D341Med (cell line): ENCODE measurements at regions not wholly inside any gene's neighbourhood (a gene's known extent, or its start where the extent isn't known, plus 50 kb on each side); places are given as distances from the start of the nearest gene placed in this dataset.

ENCODE experiments used
- DNase-seq: peaks from one replicate; pipeline ENCODE4 v3.0.0; 2012; ENCODE audit warnings: low spot score

DNA sequence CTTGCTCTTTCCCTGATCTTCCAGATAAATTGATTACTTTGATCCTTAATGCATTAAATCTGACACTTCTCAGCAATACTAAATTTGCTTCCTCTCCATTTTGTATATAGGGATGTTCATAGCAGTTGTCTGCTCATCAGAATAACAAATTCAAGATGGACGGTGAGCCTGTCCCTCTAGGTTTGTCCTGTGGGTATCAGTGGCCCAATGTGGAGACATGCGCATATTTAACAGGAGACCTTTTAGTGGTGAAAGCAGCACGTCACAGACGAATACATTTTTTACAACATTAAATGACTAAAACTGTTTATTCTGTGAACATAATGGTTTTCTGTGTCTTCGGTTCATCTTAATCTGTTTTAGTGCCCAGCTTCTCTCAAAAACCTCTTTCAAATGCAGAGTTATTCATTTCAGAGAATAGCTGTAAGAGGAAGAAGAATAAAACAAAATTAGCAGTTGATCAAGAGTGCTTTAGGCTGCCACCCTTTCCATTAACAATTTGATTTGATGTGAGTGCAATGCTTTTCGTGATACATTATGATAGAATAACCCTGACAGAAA, 1970.4 kb upstream of the WWC1 start:
- DNase-seq, result no peak

DNA sequence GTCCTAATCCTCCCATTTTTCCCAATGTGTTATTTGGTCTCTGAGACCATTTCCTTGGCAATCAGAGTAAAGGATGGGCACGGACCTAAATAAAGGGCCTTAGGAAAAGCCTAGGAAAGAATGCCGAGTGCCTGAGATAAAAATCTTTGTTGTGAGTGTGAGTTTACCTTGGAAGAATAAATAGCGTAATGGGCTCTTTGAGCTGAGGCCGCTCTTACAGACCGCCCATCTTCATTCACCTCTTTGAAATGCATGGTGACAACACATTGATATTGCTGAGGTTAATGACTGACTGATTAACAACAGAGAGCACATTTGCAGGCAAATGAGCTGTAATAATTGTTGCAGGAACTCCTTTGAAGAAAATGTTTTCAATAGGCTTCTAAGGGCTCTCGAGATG, 1967.1 kb upstream of the WWC1 start:
- no peak for DNase-seq

DNA sequence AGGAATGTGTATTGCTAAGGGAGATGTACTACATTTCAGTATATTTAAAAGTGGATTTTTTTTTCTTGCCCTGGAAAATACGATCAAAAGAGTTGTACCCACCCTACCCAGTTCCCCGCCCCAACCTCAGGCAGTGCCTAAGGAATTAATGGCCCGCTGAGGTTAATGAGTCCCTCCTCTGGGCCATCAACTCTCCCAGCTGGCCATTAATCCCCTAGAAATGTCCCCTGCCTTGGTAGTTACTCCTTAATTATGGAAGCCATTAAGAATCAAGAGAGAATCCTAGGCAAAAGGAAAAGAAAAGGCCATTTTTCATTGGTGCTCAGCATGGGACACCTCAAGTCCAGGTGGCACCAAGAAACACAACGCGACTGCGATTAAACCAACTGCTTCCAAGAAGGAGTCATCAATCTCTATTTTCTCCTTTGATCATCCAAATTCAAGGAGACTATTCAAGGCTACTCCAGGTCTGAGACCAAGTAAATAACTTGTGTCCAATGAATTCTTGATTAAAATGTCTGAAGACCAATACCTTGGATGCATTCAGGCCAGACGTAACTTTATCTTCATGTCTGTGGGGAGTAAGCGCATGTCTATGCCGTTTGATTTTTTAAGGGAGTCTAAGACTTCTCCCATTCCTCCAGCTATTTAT, 1962.2 kb upstream of the WWC1 start:
- no peak for DNase-seq

DNA sequence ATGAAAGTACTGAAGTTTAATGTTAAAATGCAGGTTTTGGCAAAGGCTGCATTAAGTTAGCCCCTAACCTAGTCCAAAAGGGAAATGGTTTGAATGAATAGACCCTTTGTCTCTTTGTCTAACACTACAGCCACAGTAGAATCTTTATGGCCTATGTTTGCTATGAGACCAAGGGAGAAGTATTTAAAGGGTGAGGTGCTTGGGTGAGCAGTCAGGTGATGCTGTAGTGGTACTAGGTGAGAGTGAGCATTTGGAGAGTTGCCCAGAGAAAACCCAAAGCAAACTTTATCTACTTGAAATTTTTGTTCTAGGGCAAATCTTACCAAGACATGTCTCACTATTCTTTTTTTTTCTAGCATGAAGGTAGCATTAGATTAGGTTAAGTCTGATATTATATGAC, 1961.4 kb upstream of the WWC1 start:
- no peak for DNase-seq

DNA sequence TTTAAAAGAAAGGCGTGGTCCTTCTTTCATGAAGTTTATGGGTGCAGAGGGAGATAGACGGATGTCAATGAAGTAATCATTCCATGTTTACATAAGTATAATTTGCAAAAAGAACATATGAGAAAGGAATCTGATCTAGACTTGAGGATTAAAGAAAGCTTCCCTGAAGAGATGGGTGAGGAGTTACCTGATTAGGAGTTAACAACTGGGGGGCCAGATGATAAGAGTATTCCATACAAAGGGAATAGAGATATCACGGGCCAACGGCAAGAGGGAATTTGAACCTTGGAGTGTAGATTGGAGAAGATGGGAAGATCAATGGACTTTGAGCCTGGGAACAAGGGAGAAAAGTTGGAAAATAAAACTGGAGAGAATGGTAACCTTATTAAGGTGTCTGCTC, 1959.9 kb upstream of the WWC1 start:
- no peak for DNase-seq

DNA sequence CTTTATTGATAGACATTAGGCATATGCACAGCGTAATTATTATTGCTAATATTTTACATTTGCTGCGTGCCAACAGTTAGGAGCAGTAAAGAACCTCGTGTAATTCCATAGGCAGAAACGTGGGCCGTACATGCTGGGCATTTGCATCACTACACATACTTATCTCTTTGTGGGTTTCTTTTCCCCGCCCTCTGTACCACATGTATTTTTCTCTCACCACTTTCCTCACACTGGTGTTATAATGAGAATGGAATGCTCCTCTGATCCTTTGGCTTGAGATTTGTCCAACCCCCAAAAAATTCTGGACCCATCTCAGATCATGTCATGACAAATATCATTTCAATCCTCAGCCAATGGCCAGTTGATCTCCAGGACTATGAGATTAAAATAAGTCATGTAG, 1952.6 kb upstream of the WWC1 start:
- DNase-seq, result no peak

DNA sequence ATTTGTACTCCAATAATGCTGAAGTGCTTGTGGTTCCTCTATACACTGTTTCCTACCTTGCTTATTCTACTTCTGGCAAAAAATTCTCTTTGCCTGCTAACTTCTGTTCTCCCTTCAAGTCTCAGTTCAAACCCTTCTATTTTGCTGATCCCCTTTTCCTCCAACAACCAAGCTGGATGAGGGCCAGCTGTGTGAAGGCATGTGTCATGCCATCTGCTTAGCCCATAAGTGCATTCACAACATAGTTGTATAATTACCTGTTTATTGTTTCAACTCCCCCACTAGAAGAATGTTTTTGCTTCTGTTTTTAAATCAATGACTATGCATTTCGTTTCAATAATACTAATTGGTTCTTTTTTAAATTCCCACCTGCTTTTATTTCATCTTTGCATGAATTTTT, 1951.4 kb upstream of the WWC1 start:
- no peak for DNase-seq

DNA sequence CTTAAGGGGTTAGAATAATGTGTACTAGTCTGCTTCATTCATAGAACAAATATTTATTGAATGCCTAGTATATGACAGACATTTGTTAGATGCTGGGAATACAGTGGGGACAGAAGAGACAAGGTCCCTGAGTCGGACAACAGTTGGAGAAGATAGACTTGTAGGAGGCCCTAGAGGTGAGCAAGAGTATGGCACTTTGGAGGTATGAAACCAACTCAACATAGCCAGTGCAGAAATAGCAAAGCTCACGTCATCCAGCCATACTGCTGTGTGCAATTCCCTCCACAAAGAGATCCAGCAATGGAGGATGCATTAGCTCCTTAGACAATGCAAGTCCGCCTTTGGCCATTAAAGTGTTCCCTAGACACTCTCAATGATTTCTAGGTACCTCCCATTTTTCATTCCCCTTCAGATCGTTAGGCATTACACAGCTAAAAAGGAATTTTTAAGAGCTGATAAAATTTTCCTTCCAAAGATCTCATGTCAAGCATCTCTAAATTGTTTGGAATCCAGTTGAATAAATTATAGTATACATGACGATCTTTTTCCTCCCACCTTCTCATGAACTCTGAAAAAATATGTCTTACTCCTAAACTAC, 1949.6 kb upstream of the WWC1 start:
- DNase-seq, result peak; percentile 14

DNA sequence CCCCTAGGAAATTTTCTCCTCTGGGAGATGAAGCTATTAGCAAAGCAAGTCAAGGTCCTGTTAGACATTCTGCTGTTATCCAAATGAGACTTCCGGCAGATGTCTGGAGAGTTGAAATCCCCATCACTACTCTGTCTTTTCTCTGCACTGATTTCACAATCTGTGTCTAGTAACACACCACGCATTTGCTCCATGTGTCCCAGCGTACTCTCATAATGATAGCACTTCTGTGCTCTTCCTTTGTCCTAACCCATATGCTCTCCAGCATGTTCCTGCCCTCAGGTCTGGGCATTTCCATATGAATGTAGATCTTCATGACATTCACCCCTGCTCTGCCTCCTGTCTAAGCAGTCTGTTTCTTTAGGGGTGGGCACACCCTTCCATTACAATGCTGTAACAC, 1949.0 kb upstream of the WWC1 start:
- DNase-seq, result no peak

DNA sequence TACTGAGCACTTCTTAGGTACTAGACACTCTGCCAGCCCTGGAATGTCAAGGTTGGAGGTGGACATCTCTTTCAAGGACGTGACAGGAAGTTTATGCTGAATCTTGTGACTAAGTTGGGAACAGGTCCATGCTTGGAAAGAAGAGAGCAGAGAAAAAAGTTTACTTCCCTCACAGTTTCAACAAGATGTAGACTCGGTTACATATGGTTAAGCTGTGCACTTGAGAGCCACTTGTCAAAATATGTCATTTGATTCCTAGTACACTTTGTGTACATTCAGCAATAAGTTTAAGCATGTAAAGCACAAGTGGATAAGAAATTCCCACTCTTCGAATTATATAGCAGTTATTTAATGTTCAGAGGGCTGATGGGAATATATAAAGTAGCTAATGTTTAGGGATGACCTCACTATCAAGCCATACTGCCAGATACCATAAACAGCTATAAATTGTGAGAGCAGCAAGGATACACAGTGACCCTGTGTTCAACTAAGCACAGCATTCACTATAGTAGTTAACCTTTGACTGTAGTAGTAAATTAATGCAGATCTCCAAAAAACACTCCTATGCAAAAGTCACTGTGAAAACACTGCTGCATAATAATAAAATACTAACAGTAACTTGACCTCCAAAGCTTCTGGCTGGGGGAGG, 1944.6 kb upstream of the WWC1 start:
- no peak for DNase-seq

DNA sequence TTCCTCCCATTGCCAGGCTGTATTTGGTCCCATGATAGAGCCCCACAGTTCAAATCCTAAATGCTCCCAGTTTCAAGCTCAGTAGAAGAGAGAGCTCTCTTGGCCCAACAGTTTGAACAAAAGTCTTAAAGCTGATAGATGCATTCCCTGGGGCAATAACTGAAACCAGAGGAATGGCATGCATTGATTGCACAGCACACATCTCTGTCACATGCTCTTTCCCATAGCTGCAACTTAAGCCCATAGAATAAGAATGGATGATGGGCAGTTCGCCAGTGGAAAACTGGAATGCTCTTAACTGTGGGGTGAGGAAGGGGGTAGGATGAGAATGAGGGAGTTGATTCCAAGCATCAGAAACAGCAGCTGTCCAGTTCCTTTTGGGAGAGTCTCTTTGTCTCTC, 1942.4 kb upstream of the WWC1 start:
- DNase-seq, result no peak

DNA sequence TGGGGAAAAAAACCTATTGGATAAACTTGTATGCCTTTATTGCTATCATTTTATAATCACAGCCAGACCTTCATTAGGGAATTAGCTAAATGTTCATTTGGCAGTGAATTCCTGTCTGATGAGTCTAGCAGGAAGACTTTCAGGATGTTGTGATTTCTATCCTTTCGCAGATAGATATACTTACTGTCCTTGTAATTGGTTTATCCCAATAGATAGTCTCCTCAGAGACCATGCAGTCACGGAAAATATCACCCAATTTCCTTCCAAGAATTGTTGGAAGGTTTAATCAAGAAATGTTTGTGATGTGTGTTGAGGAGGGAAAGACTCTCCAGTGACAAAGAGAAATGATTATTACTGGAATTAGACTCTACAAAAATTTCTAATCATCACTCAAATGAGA, 1937.9 kb upstream of the WWC1 start:
- DNase-seq, result no peak

DNA sequence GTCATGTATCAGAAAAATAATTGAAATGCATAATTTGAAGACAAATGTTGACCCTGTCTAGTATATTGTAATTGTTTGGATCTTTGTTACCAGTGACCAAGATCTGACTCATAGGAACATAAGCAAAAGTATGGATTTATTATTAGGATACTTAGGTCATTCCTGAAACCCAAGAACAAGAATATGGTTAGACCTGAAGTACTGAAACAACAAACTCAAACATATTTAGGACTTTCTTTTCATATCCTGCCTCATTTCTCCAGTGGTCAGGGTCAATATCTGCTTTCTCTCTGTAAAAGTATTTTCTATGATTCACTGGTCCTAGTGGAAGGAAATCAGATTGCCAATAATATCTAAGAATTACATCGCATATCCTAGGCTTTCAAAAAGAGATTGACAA, 1937.1 kb upstream of the WWC1 start:
- DNase-seq, result no peak

DNA sequence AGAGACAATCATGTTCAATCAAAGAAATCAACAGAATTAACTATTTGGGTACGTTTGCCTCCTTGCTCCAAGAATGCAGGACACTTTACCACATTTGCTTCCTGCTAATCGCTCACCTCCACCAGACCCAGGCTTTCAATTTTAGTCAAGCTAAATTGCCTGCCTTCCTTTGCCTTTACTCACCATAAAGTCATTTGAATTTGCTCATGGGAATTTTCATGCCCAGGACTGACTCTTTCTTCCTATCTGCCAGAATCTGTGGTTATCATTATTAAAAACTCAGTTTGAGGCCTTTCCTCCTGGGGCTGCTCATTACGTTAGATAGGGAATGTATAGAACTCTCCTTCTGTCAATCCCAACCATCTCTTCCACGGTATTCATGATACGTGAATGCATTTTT, 1935.3 kb upstream of the WWC1 start:
- DNase-seq, result no peak

DNA sequence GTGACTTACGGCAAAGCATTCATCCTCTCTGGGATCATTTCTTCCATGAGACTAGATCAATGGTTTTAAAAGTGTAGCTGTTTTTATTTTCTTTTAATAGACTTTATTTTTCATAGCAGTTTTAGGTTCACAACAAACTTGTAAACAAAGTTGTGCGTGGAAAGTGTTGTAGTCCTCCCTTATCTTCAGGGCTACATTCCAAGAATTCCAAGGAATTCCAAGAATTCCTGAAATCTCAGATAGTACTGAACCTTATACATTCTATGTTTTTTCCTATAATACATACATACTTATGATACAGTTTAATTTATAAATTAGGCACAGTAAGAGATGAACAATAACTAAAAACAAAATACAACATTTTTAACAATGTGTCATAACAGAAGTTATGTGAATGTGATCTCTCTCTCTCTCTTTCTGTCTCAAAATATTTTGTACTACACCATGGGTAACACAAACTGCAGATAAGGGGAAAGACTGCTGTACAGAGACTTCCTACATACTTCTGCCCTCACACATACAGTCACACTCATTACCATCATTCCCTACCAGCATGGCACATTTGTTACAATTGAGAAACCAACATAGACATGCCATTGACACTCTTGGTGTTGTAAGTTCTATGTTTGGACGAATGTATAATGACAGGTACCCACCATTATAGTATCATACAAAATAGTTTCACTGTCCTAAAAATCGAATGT, 1933.2 kb upstream of the WWC1 start:
- no peak for DNase-seq

DNA sequence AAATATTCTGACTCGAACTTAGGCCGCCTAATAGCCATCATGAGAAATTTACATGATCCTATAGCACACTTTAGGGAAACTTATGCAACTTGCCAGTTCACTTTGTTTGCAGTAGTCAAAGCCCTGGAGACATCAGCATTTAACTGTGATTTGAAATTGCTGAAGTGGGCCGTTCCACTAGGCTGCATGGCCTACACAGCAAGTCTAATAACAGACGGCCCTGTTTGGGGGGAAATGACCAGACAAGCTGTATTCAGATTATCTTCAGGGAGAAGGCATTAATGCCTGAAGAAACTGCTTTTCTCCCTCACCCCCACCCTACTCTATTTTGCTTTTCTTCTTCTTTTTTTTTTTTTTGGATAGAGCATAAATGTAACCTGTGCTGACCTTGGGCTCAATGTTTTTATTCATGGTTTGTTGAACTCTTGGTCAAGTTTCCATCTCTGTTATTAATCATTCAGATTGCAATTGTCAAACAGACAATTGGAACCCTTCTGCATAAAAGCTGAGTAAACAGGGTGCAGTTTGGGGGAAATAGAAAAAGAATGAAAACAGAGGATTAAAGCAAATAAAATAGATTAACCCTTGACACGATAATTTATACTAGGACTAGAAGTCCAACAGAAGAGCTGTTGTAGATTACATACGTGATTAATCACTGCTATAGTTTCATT, 1928.2 kb upstream of the WWC1 start:
- no peak for DNase-seq

DNA sequence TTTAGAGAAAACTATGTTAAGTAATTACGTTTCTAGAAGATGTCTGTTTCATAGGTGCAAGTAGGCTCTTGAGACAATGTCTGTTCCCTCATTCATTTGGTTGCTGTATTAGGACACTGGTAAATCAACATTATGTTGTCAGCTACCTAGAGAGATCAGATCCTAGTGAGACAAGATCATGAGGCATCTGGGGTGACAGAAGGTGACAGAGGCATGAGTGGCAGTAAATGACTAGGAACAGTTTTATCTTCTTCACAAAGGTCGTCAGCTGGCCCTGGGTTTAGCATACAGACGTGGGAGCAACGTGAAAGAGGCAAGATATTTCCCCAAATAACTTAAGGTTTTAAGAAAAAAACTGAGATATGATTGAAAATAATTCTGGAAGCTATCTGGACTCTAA, 1926.3 kb upstream of the WWC1 start:
- DNase-seq, result no peak

DNA sequence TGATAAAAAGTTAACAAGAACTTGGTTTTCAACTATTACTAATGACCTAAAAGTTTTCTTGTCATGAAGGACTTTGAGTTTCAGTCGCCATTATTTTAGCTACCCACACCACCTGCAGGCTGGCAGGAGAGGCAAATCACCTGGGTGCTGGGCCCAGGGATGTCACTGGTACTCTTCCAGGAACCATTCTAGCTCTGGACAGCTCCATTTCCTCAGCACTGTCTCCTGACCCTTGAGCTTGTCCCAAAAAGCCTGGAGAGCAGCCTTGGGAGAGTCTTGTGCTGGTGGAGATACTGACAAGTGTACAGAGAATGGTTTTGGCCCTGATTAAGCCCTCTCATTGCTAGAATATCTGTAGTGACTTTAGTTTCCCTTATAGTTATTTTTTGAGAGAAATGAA, 1924.1 kb upstream of the WWC1 start:
- DNase-seq, result no peak

DNA sequence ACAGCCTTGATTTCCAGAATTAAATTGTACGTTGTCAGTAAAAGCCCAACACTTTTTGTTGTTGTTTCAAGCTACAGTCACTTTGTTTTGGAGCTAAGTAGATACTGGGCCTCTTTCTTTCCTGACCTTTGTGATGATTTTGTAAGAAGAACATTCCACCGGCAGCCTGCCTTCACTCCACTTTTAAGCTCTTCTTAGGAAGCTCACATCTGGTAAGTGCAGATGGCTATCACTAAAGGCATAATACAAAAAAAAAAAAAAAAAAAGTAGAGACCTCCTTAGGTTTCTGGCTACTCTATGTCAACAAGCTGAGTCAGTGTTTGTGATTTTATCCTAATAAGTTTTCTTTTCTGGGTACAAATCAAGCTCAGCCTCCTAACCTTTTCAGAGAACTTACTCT, 1922.1 kb upstream of the WWC1 start:
- no peak for DNase-seq

DNA sequence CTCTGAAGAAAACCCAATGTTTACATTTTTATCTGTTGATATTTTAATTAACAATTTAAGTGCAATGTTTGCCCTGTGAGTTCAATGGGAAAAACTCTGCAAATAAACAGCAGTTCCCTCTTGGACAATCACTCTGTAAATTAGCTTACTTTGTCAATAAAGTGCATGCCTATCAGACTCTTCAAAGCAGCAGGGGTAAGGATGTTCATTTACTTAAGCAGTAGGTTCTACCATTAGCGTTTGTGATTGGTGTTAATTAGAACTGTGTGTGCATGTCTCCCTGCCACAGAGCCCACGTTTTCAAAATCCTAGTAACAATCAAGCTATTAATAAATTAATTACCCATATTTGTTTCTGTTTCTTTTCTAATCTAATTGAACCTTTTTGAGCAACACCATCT, 1921.6 kb upstream of the WWC1 start:
- DNase-seq, result no peak

DNA sequence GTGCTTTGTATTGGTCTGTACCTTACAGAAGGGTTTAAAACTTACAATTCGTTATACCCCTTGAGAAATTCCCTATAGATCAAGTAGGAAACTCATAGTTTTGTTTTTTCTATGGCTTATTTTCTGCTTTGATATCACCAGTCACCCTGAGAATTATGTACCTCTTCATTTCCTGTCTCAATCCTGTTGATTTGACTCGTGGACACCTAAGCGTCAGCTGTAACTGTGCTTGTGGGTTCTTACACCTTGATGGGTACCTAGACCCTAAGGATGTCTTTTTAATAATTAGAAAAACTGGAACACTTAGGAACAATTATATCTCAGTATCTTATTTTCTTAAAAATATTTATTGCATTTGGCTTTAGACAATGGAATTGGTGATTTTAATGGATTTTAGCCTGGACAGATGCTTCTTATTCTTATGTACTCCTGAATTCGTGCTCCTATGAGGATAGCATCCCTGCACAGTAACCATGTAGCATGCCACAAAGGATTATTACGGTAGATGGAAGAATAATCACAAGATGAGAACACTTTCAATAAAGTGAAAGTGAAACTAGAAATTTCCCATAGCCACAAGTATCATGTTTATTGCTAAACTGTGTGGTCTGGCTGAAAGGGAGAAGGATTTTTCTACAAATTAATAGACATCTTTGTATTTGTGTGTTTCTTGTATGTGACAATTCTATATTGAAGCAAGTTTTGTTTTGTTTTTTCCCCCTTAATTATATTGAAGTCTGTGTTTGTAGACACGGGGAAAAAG, 1920.3 kb upstream of the WWC1 start:
- no peak for DNase-seq

DNA sequence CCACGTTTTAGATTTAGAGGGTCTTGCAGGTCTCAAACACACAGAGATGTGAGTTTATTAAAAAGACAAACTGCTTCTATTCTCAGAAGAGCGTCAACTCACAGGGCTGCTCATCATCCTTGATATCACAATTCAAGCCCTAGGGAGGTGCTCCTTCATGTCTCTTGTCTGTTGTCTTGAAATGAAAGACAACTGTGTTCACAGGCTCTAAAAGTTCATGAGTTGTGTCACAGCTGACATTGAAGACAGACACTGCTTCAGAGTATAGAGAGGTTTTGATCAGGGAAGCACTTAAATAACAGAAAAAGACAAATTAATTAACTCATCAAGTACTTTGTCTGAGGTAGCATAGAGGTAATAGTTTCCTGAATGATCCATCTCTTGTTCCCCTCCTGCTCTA, 1917.6 kb upstream of the WWC1 start:
- DNase-seq, result no peak
